ENCODE measurements at regions not wholly inside any gene's neighbourhood (a gene's known extent, or its start where the extent isn't known, plus 50 kb on each side); places are given as distances from the start of the nearest gene placed in this dataset.
"Not testable (repeated sequence)": the region's sequence is repeated elsewhere in the genome, so short reads cannot be mapped to it uniquely, and the experiment has no call there.

- DNase-seq (ENCODE audit: low read depth in 2 of 2), result no peak
Measured at GRCh38 chr15:39022532-39023305, 458.1 kb upstream of the RASGRP1 start.

DNA sequence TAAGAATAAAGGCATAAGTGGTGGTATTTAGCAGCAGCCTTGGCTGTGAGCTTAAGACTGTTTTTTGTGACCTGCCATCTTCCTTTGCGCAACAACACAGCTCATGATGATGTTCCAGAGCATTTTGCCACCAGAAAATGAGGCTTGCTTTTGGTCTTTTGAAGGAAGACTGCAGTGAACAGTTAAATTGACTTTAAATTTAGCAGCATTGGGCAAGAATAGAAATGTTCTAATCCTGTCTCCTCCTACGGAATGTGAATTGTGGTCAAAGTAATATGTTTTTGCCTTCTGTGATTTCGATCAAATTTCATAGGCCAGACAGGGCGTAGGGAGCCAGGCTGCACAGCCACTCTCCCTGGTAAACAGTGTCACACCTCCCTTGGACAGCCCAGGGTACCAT is 460.7 kb upstream of the RASGRP1 start:
- no peak for DNase-seq (ENCODE audit: low read depth in 2 of 2)

DNA sequence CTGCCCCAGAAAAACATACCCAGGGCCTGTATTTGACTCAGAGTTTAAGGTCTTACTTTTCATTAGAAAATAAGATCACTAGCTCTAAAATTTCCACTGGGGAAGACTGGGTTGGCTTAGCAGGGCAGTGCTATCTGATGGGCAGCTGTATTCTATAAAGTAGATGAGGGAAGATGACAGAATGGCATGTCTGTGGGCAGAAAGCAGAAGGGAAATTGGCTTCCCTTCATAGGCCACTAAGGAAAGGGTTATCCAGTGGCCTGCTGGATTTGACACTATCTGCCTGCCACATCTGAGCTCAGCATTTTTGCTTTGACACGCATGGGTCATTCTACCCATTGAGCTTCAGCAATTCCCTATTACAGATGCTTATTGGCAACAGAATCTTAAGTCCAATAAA is 461.3 kb upstream of the RASGRP1 start:
- no peak for DNase-seq (ENCODE audit: low read depth in 2 of 2)

DNA sequence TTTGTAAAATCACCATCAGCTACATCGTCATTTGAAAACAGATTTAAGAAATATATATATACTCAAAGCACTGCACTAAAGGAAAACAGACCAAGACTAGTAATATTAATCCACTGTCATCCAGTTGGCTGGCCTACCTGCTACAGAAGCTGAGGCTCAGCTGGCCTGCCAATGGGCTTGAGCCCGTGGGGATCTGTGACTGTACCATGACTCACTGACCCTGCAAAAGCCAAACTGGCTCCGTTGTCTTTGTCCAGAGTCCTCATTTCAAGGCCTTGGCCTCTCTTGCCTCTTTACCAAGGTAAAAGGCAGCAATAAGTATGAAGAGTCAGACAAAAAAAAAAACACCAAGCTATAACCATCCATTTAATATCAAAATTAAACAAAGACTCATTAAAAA is 463.5 kb upstream of the RASGRP1 start:
- DNase-seq (ENCODE audit: low read depth in 2 of 2), result peak in 1 of 2 donors; percentile 34

DNA sequence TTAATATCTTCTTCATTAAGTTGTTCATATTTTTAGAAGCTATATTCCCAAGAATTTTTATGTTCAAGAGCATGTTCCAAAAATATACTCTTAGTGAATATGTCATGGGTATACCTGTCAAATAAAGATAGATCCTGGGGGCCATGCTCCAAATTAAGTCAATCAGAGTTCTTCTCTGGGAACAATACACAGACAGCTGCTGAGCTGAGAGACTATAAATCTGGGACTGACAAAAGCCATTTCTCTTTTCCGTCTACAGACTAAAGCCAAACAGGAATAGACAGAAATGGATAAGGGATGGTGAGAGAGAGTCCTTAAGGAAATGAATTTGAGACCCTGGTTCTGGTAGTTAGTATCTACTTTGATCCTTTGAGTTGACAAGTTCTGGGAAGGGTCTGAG is 465.1 kb upstream of the RASGRP1 start:
- no peak for DNase-seq (ENCODE audit: low read depth in 2 of 2)

DNA sequence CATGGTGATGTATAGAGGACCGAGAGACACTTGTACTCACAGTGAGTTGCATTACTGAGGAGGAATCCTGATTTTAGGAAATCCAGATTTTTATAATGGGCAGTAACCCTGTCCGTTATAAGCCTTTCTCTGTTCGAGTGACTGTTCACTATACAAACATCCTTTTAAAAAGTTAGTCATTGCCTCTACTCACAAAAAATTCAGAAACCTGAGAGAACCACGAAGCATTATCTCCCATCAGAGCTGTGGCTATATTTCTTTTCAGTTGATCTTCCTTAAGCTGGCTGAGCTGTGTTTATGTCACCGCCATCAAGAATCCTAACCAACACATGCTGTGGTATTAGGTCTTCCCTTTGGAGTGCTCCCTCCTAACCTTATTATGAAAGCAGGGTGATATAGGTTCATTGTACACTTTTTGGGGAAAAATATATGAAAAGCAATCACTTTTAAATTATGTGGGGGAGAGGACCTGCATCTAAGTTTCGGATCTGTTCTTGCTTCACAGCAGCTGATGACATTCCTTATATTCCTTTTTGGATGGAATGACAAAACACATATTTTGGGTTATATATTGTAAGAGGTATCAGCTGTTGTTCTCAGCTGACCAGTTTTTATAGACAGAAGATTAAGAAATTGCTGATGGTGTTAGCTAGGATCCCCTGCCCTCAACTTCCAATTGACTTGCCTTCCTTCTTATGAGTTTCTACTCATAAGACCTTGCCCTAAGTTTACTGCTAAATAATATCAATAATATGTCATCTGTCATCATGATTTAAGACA is 465.9 kb upstream of the RASGRP1 start:
- DNase-seq (ENCODE audit: low read depth in 2 of 2), result no peak

- no peak for DNase-seq (ENCODE audit: low read depth in 2 of 2)
Measured at GRCh38 chr15:39031596-39031995, 467.0 kb upstream of the RASGRP1 start.

DNA sequence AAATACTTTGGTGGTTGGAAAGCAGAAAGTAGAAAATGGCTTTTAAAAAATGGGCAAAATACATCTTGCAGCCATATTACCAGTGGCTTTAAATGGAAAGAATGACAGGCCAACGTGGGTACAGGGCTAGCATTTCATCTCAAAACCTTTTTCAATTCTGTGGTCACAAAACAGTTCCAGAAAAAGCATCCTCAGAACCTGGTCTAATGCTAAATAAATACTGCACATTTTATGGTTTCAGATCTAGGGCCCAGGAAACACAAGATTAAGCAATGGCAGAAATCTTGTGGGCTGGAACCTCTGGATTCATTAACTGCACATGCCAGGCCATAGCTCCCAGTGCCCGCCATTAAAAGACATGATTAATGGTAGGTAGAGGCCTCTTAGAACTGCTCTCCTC is 470.2 kb upstream of the RASGRP1 start:
- no peak for DNase-seq (ENCODE audit: low read depth in 2 of 2)

GRCh38 chr15:39037611-39038010 is 473.0 kb upstream of the RASGRP1 start:
- not testable (repeated sequence) for DNase-seq (ENCODE audit: low read depth in 2 of 2)

- DNase-seq (ENCODE audit: low read depth in 2 of 2), result no peak
Measured at GRCh38 chr15:39040861-39041260, 476.2 kb upstream of the RASGRP1 start.

DNA sequence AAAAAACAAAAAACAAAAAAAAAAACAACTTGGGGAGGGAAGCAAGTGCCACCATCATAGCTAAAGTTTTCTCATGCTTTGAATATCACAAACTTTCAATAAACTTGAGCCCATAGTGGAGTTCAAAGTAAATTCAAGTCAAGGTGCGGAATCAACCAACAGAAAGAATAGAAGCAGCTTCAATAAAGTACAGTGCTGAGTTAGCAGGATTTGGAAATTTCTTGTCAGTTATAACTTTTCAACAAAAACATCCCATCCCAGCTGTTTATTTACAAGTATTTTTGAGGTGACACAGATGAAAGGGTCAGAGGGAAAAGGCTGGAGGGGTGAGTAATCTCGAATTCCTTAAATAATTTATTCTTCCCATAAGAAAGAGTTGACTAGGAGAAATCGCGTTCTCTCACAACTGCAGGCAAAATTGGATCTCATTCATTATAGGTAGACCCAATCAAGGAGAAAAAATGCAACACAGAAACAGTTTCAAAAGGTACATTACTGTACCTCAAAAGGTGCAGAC is 477.4 kb upstream of the RASGRP1 start:
- DNase-seq (ENCODE audit: low read depth in 2 of 2), result no peak

GRCh38 chr15:39051626-39052322 is 487.2 kb upstream of the RASGRP1 start:
- DNase-seq (ENCODE audit: low read depth in 2 of 2), result no peak

GRCh38 chr15:39052323-39052705 is 487.7 kb upstream of the RASGRP1 start:
- no peak for DNase-seq (ENCODE audit: low read depth in 2 of 2)

GRCh38 chr15:39053480-39053879 is 488.9 kb upstream of the RASGRP1 start:
- no peak for DNase-seq (ENCODE audit: low read depth in 2 of 2)

DNA sequence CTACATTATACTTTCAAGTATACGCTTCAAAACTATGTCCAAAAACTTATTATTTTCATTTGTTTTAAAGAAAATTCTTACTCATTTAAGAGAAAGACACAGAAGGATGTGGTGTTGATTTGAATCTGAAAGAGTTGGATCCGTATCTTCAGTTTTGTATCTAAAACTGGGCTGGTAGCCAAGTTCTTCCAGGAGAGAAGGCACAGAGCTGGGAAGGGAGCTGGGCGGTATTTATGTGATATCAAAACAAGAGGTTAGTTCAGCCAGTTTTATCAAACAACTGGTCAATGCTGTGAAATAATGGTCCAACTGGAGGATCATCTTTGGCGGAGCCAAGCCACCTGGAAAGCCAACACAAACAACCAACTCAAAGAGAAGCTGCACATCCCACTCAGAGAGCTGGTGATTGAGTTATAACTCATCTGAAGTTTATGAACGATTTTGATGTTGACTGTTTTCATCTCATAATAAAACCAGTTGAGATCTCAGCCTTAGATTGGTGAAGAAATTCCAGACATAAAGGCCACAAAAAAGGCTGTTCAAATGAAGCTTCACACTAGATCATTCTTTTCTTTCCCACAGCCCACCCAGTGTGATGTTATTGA is 489.6 kb upstream of the RASGRP1 start:
- peak; percentile 10 to 32 for DNase-seq (ENCODE audit: low read depth in 2 of 2)

GRCh38 chr15:39056357-39056756 is 491.7 kb upstream of the RASGRP1 start:
- DNase-seq (ENCODE audit: low read depth in 2 of 2), result no peak

GRCh38 chr15:39058351-39059131 is 493.9 kb upstream of the RASGRP1 start:
- DNase-seq (ENCODE audit: low read depth in 2 of 2), result no peak

GRCh38 chr15:39059917-39060316 is 495.3 kb upstream of the RASGRP1 start:
- no peak for DNase-seq (ENCODE audit: low read depth in 2 of 2)

GRCh38 chr15:39061952-39062464 is 497.4 kb upstream of the RASGRP1 start:
- DNase-seq (ENCODE audit: low read depth in 2 of 2), result no peak

DNA sequence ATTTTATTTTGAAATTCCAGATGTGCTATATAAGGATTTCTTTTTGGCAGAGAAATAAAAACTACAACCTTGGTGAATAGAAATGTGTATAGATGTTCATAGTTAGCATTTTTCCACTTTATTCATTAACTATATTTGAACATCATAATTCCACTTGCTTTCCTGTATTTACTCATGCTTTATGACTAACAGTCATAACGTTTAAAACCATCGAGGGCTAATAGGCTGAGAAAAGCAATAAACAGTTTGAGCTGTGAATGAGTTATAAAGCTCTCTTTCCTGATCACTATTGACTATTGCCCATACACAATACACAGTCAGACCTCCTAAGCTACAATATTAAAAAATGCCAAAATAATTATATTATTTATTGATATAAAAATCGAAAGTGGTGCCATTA is 502.1 kb upstream of the RASGRP1 start:
- no peak for DNase-seq (ENCODE audit: low read depth in 2 of 2)
